OCI-LY1 (cell line): ENCODE measurements at regions not wholly inside any gene's neighbourhood (a gene's known extent, or its start where the extent isn't known, plus 50 kb on each side); places are given as distances from the start of the nearest gene placed in this dataset.

Experiments used
- H2AFZ ChIP-seq: fragments of 200-600 bp; sonication (generic), shearing (Covaris generic); 2 replicates; pipeline ENCODE4 v1.6.0; 2014; ENCODE audit warnings: antibody characterized with exemption, mild to moderate bottlenecking, low read length
- H3F3A ChIP-seq: fragments of 200-600 bp; sonication (generic), shearing (Covaris generic); 2 replicates; pipeline ENCODE4 v1.6.0; 2014; ENCODE audit warnings: mild to moderate bottlenecking, antibody characterized with exemption, low read length, moderate library complexity; ENCODE audit not compliant: insufficient read depth
- H3K27ac ChIP-seq: fragments of 200-600 bp; sonication (generic); 2 replicates; pipeline ENCODE4 v1.5.1; 2014; ENCODE audit warnings: low read length, mixed run types, mild to moderate bottlenecking, low read depth; ENCODE audit not compliant: poor library complexity, severe bottlenecking
- H3K27me3 ChIP-seq: fragments of 200-600 bp; sonication (generic); 2 replicates; pipeline ENCODE4 v1.6.0; 2014; ENCODE audit warnings: antibody characterized with exemption, mild to moderate bottlenecking, low read length, moderate library complexity; ENCODE audit not compliant: insufficient read depth
- H3K36me3 ChIP-seq: fragments of 200-600 bp; sonication (generic); 2 replicates; pipeline ENCODE4 v1.6.1; 2014; ENCODE audit warnings: mild to moderate bottlenecking, antibody characterized with exemption, low read length, moderate library complexity, mixed read lengths; ENCODE audit not compliant: insufficient read depth
- H3K4me1 ChIP-seq: fragments of 200-600 bp; sonication (generic); 2 replicates; pipeline ENCODE4 v1.5.1; 2014; ENCODE audit warnings: mild to moderate bottlenecking, low read length, moderate library complexity; ENCODE audit not compliant: insufficient read depth, severe bottlenecking
- H3K4me2 ChIP-seq: fragments of 200-600 bp; sonication (generic), shearing (Covaris generic); 2 replicates; pipeline ENCODE4 v1.6.1; 2014; ENCODE audit warnings: low read length
- H3K4me3 ChIP-seq: fragments of 200-600 bp; sonication (generic); 2 replicates; pipeline ENCODE4 v1.5.1; 2014; ENCODE audit warnings: low read length, low read depth, mild to moderate bottlenecking, mixed read lengths; ENCODE audit not compliant: poor library complexity, severe bottlenecking
- H3K79me2 ChIP-seq: fragments of 200-600 bp; shearing (Covaris generic); 2 replicates; pipeline ENCODE4 v1.6.1; 2016; ENCODE audit warnings: mixed run types, low read length, mixed read lengths; ENCODE audit not compliant: insufficient read depth
- H3K9ac ChIP-seq: fragments of 200-600 bp; sonication (generic), shearing (Covaris generic); 2 replicates; pipeline ENCODE4 v1.6.1; 2014; ENCODE audit warnings: mild to moderate bottlenecking, low read length, mixed read lengths
- H3K9me2 ChIP-seq: fragments of 200-600 bp; sonication (generic), shearing (Covaris generic); 2 replicates; pipeline ENCODE4 v1.6.1; 2014; ENCODE audit warnings: low read depth, mild to moderate bottlenecking, low read length, mixed read lengths
- H3K9me3 ChIP-seq: fragments of 200-600 bp; shearing (Covaris generic); 2 replicates; pipeline ENCODE4 v1.6.1; 2014; ENCODE audit warnings: low read length, mixed read lengths
- H4K20me1 ChIP-seq: fragments of 200-600 bp; sonication (generic), shearing (Covaris generic); 2 replicates; pipeline ENCODE4 v1.6.0; 2016; ENCODE audit warnings: mild to moderate bottlenecking, low read length; ENCODE audit not compliant: insufficient read depth
- EZH2 ChIP-seq: fragments of 200-600 bp; sonication (generic), shearing (Covaris generic); IDR thresholded peaks from 2 replicates; pipeline ENCODE4 v1.8.0; 2017; ENCODE audit warnings: borderline replicate concordance, mixed run types, mild to moderate bottlenecking, antibody characterized with exemption, low read length, moderate library complexity, mixed read lengths
- TF ChIP-seq, protein P1 (sequence below): fragments of 200-600 bp; sonication (generic), shearing (Covaris generic); IDR thresholded peaks from 2 replicates; pipeline ENCODE4 v1.5.1; 2017; ENCODE audit warnings: mild to moderate bottlenecking, antibody characterized with exemption, low read length, moderate library complexity, mixed read lengths

GRCh38 chr2:129658430-129658829 lies 321.0 kb upstream of the RAB6C start:
- no peaks in the 10 kb centered on the region for H4K20me1 ChIP-seq
- no peaks in the 10 kb centered on the region for H3K9me2 ChIP-seq
- no peaks in the 10 kb centered on the region; the same call in 1 of the 2 replicates for H3K27me3 ChIP-seq
- H3K79me2 ChIP-seq, result no peaks in the 10 kb centered on the region
- H3K4me3 ChIP-seq, result no peak overlapping the region
- TF ChIP-seq, protein P1, sequence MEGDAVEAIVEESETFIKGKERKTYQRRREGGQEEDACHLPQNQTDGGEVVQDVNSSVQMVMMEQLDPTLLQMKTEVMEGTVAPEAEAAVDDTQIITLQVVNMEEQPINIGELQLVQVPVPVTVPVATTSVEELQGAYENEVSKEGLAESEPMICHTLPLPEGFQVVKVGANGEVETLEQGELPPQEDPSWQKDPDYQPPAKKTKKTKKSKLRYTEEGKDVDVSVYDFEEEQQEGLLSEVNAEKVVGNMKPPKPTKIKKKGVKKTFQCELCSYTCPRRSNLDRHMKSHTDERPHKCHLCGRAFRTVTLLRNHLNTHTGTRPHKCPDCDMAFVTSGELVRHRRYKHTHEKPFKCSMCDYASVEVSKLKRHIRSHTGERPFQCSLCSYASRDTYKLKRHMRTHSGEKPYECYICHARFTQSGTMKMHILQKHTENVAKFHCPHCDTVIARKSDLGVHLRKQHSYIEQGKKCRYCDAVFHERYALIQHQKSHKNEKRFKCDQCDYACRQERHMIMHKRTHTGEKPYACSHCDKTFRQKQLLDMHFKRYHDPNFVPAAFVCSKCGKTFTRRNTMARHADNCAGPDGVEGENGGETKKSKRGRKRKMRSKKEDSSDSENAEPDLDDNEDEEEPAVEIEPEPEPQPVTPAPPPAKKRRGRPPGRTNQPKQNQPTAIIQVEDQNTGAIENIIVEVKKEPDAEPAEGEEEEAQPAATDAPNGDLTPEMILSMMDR, result no peak
- TF ChIP-seq EZH2, result no peak
- H3K9me3 ChIP-seq, result no peaks in the 10 kb centered on the region
- H2AFZ ChIP-seq, result no peak overlapping the region
- no peak overlapping the region for H3K27ac ChIP-seq
- no peak overlapping the region for H3K4me2 ChIP-seq
- H3K36me3 ChIP-seq, result no peaks in the 10 kb centered on the region
- no peaks in the 10 kb centered on the region for H3F3A ChIP-seq
- H3K4me1 ChIP-seq, result no peaks in the 10 kb centered on the region
- H3K9ac ChIP-seq, result no peak overlapping the region

GRCh38 chr2:129661935-129662334 lies 317.5 kb upstream of the RAB6C start:
- no peaks in the 10 kb centered on the region for H3K9me2 ChIP-seq
- H3K4me3 ChIP-seq, result no peak overlapping the region
- no peak overlapping the region for H3K9ac ChIP-seq
- H3K4me1 ChIP-seq, result no peaks in the 10 kb centered on the region
- no peak overlapping the region for H2AFZ ChIP-seq
- H4K20me1 ChIP-seq, result no peaks in the 10 kb centered on the region
- H3F3A ChIP-seq, result no peaks in the 10 kb centered on the region
- TF ChIP-seq EZH2, result no peak
- TF ChIP-seq, protein P1, result no peak
- no peaks in the 10 kb centered on the region for H3K79me2 ChIP-seq
- H3K27me3 ChIP-seq, result no peaks in the 10 kb centered on the region; the same call in 1 of the 2 replicates
- H3K36me3 ChIP-seq, result no peaks in the 10 kb centered on the region
- no peak overlapping the region for H3K4me2 ChIP-seq
- no peak overlapping the region for H3K27ac ChIP-seq
- no peaks in the 10 kb centered on the region for H3K9me3 ChIP-seq

- Histone ChIP-seq H3K27ac (no peak overlapping the region), H3K36me3 (no peaks in the 10 kb centered on the region), H3K9me2 (no peaks in the 10 kb centered on the region), H3K4me3 (no peak overlapping the region), H3K9ac (no peak overlapping the region), H3K9me3 (no peaks in the 10 kb centered on the region), H3K79me2 (no peaks in the 10 kb centered on the region), H3K4me2 (no peak overlapping the region), H4K20me1 (no peaks in the 10 kb centered on the region), H3K4me1 (no peaks in the 10 kb centered on the region), H3K27me3 (no peaks in the 10 kb centered on the region), H2AFZ (no peak overlapping the region), H3F3A (no peaks in the 10 kb centered on the region)
- TF ChIP-seq, protein P1, result no peak
- no peak for TF ChIP-seq EZH2
Measured at GRCh38 chr2:129667577-129667976, 311.9 kb upstream of the RAB6C start.
